ENCODE measurements at regions not wholly inside any gene's neighbourhood (a gene's known extent, or its start where the extent isn't known, plus 50 kb on each side); places are given as distances from the start of the nearest gene placed in this dataset.

DNA sequence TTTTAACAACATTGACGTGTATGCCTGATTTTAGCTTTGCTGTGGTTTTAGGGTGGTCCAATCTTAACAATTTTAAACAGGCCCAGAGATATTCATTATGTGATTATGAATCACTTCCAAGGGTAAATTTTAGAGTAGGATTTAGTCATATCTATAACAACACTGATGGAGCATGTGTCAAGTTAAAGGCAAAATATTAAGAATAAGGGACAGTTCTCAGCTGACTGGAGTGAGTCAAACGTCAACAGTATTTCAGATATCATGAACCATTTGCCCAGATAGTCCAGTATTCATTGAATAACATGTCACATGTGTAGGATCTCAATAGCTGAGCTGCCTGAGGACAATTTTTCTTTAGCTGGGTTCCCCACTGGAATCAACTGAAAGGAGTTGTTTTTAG is 61.3 kb upstream of the VCX2 start:
- no peak for DNase-seq
- Histone ChIP-seq H4K20me1 (ENCODE audit: insufficient read depth) (no peaks in the 10 kb centered on the region), H3K4me1 (replicated peaks; ENCODE audit: insufficient read depth) (no peaks in the 10 kb centered on the region), H3K4me2 (no peak overlapping the region), H3K9me2 (ENCODE audit: insufficient read depth) (no peaks in the 10 kb centered on the region), H3F3A (ENCODE audit: insufficient read depth, low read depth) (no peaks in the 10 kb centered on the region), H3K27me3 (ENCODE audit: insufficient read depth, low read depth) (no peaks in the 10 kb centered on the region), H3K9me3 (ENCODE audit: insufficient read depth, low read depth) (no peaks in the 10 kb centered on the region), H3K27ac (no peak overlapping the region), H3K4me3 (no peak overlapping the region), H2AFZ (no peak overlapping the region), H3K36me3 (ENCODE audit: low read depth) (no peaks in the 10 kb centered on the region), H3K79me2 (ENCODE audit: low read depth) (no peaks in the 10 kb centered on the region)
- TF ChIP-seq EZH2 (IDR thresholded peaks at IDR 0.05; ENCODE audit: low read depth) = no peak
- no peak for TF ChIP-seq CTCF (conservative IDR thresholded peaks at IDR 0.05)
- intact Hi-C loops (cut with micrococcal nuclease; ENCODE audit: unreplicated experiment) = no loop called here
- POLR2A ChIA-PET (ENCODE audit: unreplicated experiment) = no interaction called here
- BruUV-seq (replicated peaks) = no TSS peak
- CTCF ChIA-PET = no interaction called here

GRCh38 chrX:8233091-8233490 is 62.0 kb upstream of the VCX2 start:
- H3K79me2 ChIP-seq (ENCODE audit: low read depth) = no peaks in the 10 kb centered on the region
- TF ChIP-seq EZH2 (IDR thresholded peaks at IDR 0.05; ENCODE audit: low read depth) = no peak
- TF ChIP-seq CTCF (conservative IDR thresholded peaks at IDR 0.05) = no peak
- CTCF ChIA-PET = no interaction called here

GRCh38 chrX:8235026-8235425 is 64.0 kb upstream of the VCX2 start:
- intact Hi-C loops (cut with micrococcal nuclease; ENCODE audit: unreplicated experiment) = no loop called here
- no peak for TF ChIP-seq EZH2 (IDR thresholded peaks at IDR 0.05; ENCODE audit: low read depth)
- no peak for TF ChIP-seq CTCF (conservative IDR thresholded peaks at IDR 0.05)
- no peaks in the 10 kb centered on the region for H3K9me3 ChIP-seq (ENCODE audit: insufficient read depth, low read depth)
- H3F3A ChIP-seq (ENCODE audit: insufficient read depth, low read depth) = no peaks in the 10 kb centered on the region
- no peak overlapping the region for H3K27ac ChIP-seq
- H3K36me3 ChIP-seq (ENCODE audit: low read depth) = no peaks in the 10 kb centered on the region
- no peak overlapping the region for H3K4me3 ChIP-seq
- H3K4me1 ChIP-seq (replicated peaks; ENCODE audit: insufficient read depth) = no peaks in the 10 kb centered on the region
- no peaks in the 10 kb centered on the region for H3K79me2 ChIP-seq (ENCODE audit: low read depth)
- H3K4me2 ChIP-seq = no peak overlapping the region
- H3K9me2 ChIP-seq (ENCODE audit: insufficient read depth) = no peaks in the 10 kb centered on the region
- CTCF ChIA-PET = no interaction called here
- no peaks in the 10 kb centered on the region for H4K20me1 ChIP-seq (ENCODE audit: insufficient read depth)
- no peak overlapping the region for H2AFZ ChIP-seq
- no TSS peak for BruUV-seq (replicated peaks)
- POLR2A ChIA-PET (ENCODE audit: unreplicated experiment) = no interaction called here
- H3K27me3 ChIP-seq (ENCODE audit: insufficient read depth, low read depth) = no peaks in the 10 kb centered on the region
- DNase-seq = peak in 1 of 2 experiments; percentile 44

More at GRCh38 chrX:8233091-8233490, 62.0 kb upstream of the VCX2 start:
- DNase-seq = no peak
- Histone ChIP-seq H3K9me3 (ENCODE audit: insufficient read depth, low read depth) (no peaks in the 10 kb centered on the region), H3F3A (ENCODE audit: insufficient read depth, low read depth) (no peaks in the 10 kb centered on the region), H3K4me3 (no peak overlapping the region), H3K27me3 (ENCODE audit: insufficient read depth, low read depth) (no peaks in the 10 kb centered on the region), H3K9me2 (ENCODE audit: insufficient read depth) (no peaks in the 10 kb centered on the region), H3K27ac (no peak overlapping the region), H4K20me1 (ENCODE audit: insufficient read depth) (no peaks in the 10 kb centered on the region), H3K4me1 (replicated peaks; ENCODE audit: insufficient read depth) (no peaks in the 10 kb centered on the region), H3K36me3 (ENCODE audit: low read depth) (no peaks in the 10 kb centered on the region), H3K4me2 (no peak overlapping the region), H2AFZ (no peak overlapping the region)
- POLR2A ChIA-PET (ENCODE audit: unreplicated experiment) = no interaction called here
- intact Hi-C loops (cut with micrococcal nuclease; ENCODE audit: unreplicated experiment) = no loop called here
- BruUV-seq (replicated peaks) = no TSS peak

All from PC-9 (cell line).